ENCODE measurements at regions not wholly inside any gene's neighbourhood (a gene's known extent, or its start where the extent isn't known, plus 50 kb on each side); places are given as distances from the start of the nearest gene placed in this dataset.

DNA sequence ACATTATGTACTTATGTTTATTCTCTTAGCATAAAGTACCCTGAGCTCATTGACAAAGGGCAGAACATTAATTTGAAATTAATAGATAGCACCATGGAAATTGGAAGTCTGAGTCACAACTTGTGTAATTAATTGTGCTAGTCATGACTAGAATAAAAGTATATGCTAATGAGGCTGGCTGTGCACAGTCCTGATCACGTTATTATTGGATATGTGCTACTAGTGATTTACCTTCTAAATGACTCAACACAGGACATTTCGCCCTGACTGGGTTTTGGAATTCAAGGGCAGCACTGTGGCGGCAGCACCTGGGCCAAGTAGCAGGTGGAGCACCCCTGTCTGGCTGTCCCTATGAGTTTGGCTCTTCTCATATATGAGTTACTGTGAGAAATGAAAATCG lies 341.8 kb downstream of the ICE1 start:
- no peak overlapping the region for H3K9ac ChIP-seq (ENCODE audit: low read length)
- ATAC-seq (no peak), DNase-seq (no peak)
- ChIA-PET CTCF (no interaction called here), POLR2A (ENCODE audit: unreplicated experiment) (no interaction called here)
- intact Hi-C loops (cut with micrococcal nuclease), result no loop called here
- TF ChIP-seq, protein P1, sequence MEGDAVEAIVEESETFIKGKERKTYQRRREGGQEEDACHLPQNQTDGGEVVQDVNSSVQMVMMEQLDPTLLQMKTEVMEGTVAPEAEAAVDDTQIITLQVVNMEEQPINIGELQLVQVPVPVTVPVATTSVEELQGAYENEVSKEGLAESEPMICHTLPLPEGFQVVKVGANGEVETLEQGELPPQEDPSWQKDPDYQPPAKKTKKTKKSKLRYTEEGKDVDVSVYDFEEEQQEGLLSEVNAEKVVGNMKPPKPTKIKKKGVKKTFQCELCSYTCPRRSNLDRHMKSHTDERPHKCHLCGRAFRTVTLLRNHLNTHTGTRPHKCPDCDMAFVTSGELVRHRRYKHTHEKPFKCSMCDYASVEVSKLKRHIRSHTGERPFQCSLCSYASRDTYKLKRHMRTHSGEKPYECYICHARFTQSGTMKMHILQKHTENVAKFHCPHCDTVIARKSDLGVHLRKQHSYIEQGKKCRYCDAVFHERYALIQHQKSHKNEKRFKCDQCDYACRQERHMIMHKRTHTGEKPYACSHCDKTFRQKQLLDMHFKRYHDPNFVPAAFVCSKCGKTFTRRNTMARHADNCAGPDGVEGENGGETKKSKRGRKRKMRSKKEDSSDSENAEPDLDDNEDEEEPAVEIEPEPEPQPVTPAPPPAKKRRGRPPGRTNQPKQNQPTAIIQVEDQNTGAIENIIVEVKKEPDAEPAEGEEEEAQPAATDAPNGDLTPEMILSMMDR (conservative IDR thresholded peaks at IDR 0.05; ENCODE audit: low read depth, low read length), result no peak
- TF ChIP-seq EZH2 (IDR thresholded peaks at IDR 0.05; ENCODE audit: low read length, unreplicated experiment), result no peak
- no peak for TF ChIP-seq EZH2phosphoT487 (IDR thresholded peaks at IDR 0.05; ENCODE audit: borderline replicate concordance, low read length)
- H3K4me2 ChIP-seq (ENCODE audit: low read length), result no peak overlapping the region
- H3K9me3 ChIP-seq (ENCODE audit: low read length), result no peaks in the 10 kb centered on the region
- no peaks in the 10 kb centered on the region for H3K4me1 ChIP-seq (ENCODE audit: insufficient read depth, low read length)
- no peaks in the 10 kb centered on the region for H3K36me3 ChIP-seq (ENCODE audit: low read depth, low read length)
- no peak overlapping the region for H3K4me3 ChIP-seq (ENCODE audit: low read length)
- no peaks in the 10 kb centered on the region for H3K9me2 ChIP-seq (replicated peaks; ENCODE audit: low read length)
- H2AFZ ChIP-seq (ENCODE audit: low read length), result no peak overlapping the region
- no peaks in the 10 kb centered on the region for H4K20me1 ChIP-seq (ENCODE audit: low read length)
- H3K27ac ChIP-seq (ENCODE audit: low read length), result no peak overlapping the region
- H3K27me3 ChIP-seq (ENCODE audit: low read length), result peaks cover 85% of the 10 kb centered on the region
- no peaks in the 10 kb centered on the region for H3K79me2 ChIP-seq (ENCODE audit: low read length)
- H3F3A ChIP-seq (ENCODE audit: low read length, unreplicated experiment), result no peaks in the 10 kb centered on the region
- no TSS peak for BruUV-seq (replicated peaks)

DNA sequence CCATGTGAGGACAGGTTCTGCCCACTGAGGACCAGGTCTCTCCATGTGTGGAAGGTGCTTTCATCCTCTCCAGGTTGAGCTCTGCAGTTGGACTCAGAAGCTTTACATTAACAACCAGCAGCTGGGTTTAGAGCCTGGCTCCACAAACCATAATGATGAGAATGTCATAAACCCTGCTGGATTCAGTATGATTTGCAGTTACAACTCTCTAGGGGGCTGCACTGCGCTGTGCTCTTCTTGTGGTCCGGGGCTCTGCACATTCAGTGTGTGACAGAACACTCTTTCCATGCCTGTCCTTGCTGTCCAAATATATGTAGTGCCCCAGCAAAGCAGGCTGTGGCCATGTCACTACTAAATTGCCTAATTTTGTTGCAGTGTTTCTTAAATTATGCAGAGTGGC lies 334.3 kb downstream of the ICE1 start:
- CTCF ChIA-PET, result no interaction called here
- H3K9me3 ChIP-seq (ENCODE audit: low read length), result no peaks in the 10 kb centered on the region

DNA sequence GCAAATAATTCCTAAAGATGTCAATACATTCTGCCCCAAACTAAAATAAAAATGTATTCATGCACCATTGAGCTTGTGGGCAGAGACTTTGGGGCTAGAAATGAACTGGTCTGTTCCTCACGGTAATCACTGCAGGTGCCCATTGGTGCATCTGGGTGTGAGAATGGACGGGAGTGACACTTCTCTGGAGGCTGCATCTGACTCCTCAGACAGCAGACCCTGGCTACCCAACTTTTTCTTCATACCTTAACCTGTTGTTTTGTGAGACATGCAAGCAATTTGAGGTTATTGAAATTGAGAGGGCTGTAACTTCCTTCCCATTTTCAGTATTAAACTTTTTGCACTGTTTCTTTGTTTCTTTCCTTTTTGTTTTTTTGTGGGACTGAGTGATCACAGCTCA lies 333.4 kb downstream of the ICE1 start:
- no peak overlapping the region for H3K4me2 ChIP-seq (ENCODE audit: low read length)
- no peaks in the 10 kb centered on the region for H3K36me3 ChIP-seq (ENCODE audit: low read depth, low read length)
- H3K27ac ChIP-seq (ENCODE audit: low read length), result no peak overlapping the region
- no peaks in the 10 kb centered on the region for H4K20me1 ChIP-seq (ENCODE audit: low read length)
- TF ChIP-seq EZH2 (IDR thresholded peaks at IDR 0.05; ENCODE audit: low read length, unreplicated experiment) (no peak), EZH2phosphoT487 (IDR thresholded peaks at IDR 0.05; ENCODE audit: borderline replicate concordance, low read length) (no peak)
- TF ChIP-seq, protein P1 (conservative IDR thresholded peaks at IDR 0.05; ENCODE audit: low read depth, low read length), result no peak
- no peak overlapping the region for H3K9ac ChIP-seq (ENCODE audit: low read length)
- no peaks in the 10 kb centered on the region for H3F3A ChIP-seq (ENCODE audit: low read length, unreplicated experiment)
- no peaks in the 10 kb centered on the region for H3K9me2 ChIP-seq (replicated peaks; ENCODE audit: low read length)
- H3K4me3 ChIP-seq (ENCODE audit: low read length), result no peak overlapping the region
- H3K27me3 ChIP-seq (ENCODE audit: low read length), result peaks cover 68% of the 10 kb centered on the region
- no peaks in the 10 kb centered on the region for H3K4me1 ChIP-seq (ENCODE audit: insufficient read depth, low read length)
- BruUV-seq (replicated peaks), result no TSS peak
- POLR2A ChIA-PET (ENCODE audit: unreplicated experiment), result no interaction called here
- ATAC-seq, result no peak
- H3K79me2 ChIP-seq (ENCODE audit: low read length), result no peaks in the 10 kb centered on the region
- DNase-seq, result no peak
- no peaks in the 10 kb centered on the region for H3K9me3 ChIP-seq (ENCODE audit: low read length)
- CTCF ChIA-PET, result no interaction called here
- intact Hi-C loops (cut with micrococcal nuclease), result no loop called here
- H2AFZ ChIP-seq (ENCODE audit: low read length), result no peak overlapping the region

More for the DNA sequence above, 334.3 kb downstream of the ICE1 start:
- H3K4me2 ChIP-seq (ENCODE audit: low read length), result no peak overlapping the region
- no peaks in the 10 kb centered on the region for H3K9me2 ChIP-seq (replicated peaks; ENCODE audit: low read length)
- H3K79me2 ChIP-seq (ENCODE audit: low read length), result no peaks in the 10 kb centered on the region
- H2AFZ ChIP-seq (ENCODE audit: low read length), result no peak overlapping the region
- no peaks in the 10 kb centered on the region for H4K20me1 ChIP-seq (ENCODE audit: low read length)
- POLR2A ChIA-PET (ENCODE audit: unreplicated experiment), result no interaction called here
- no peaks in the 10 kb centered on the region for H3K4me1 ChIP-seq (ENCODE audit: insufficient read depth, low read length)
- ATAC-seq (no peak), DNase-seq (no peak)
- BruUV-seq (replicated peaks), result no TSS peak
- intact Hi-C loops (cut with micrococcal nuclease), result no loop called here
- H3K27ac ChIP-seq (ENCODE audit: low read length), result no peak overlapping the region
- H3K36me3 ChIP-seq (ENCODE audit: low read depth, low read length), result no peaks in the 10 kb centered on the region
- H3K9ac ChIP-seq (ENCODE audit: low read length), result no peak overlapping the region
- no peak overlapping the region for H3K4me3 ChIP-seq (ENCODE audit: low read length)
- TF ChIP-seq, protein P1 (conservative IDR thresholded peaks at IDR 0.05; ENCODE audit: low read depth, low read length), result no peak
- TF ChIP-seq EZH2phosphoT487 (IDR thresholded peaks at IDR 0.05; ENCODE audit: borderline replicate concordance, low read length) (no peak), EZH2 (IDR thresholded peaks at IDR 0.05; ENCODE audit: low read length, unreplicated experiment) (no peak)
- H3K27me3 ChIP-seq (ENCODE audit: low read length), result peaks cover 66% of the 10 kb centered on the region
- H3F3A ChIP-seq (ENCODE audit: low read length, unreplicated experiment), result no peaks in the 10 kb centered on the region

All from PC-3 (cell line).